PC-9 (cell line): ENCODE measurements at regions not wholly inside any gene's neighbourhood (a gene's known extent, or its start where the extent isn't known, plus 50 kb on each side); places are given as distances from the start of the nearest gene placed in this dataset.

Experiments used
- CTCF ChIP-seq: fragments of 200-600 bp; sonication (generic); conservative IDR thresholded peaks from 2 replicates; pipeline ENCODE4 v1.6.1; 2017; ENCODE audit warnings: mixed run types, antibody characterized with exemption, mild to moderate bottlenecking, moderate library complexity
- EZH2 ChIP-seq: fragments of 200-600 bp; sonication (generic); IDR thresholded peaks from 2 replicates; pipeline ENCODE4 v1.8.0; 2017; ENCODE audit warnings: antibody characterized with exemption, low read depth

GRCh38 chr4:85024671-85025070 lies 58.2 kb upstream of the WDFY3 start:
- TF ChIP-seq CTCF = no peak
- no peak for TF ChIP-seq EZH2
